Gastroesophageal sphincter (tissue), 4 donors: ENCODE measurements at regions not wholly inside any gene's neighbourhood (a gene's known extent, or its start where the extent isn't known, plus 50 kb on each side); places are given as distances from the start of the nearest gene placed in this dataset.
"Not testable (repeated sequence)": the region's sequence is repeated elsewhere in the genome, so short reads cannot be mapped to it uniquely, and the experiment has no call there.

Experiments used
- ATAC-seq: fragments of 150-250 bp; one replicate; pipeline ENCODE4 v1.9.1; 2016; ENCODE audit warnings: mild to moderate bottlenecking, moderate library complexity
- H3K27ac ChIP-seq, 4 donors: fragments of 200-600 bp; sonication (generic) in 3 of 4; 1 replicate in 3 of 4; 2 replicates in 1 of 4; pipeline ENCODE4 v1.5.1; 2016 to 2019
- H3K27me3 ChIP-seq: fragments of 200-600 bp; sonication (generic); one replicate; pipeline ENCODE4 v1.5.1; 2019
- H3K36me3 ChIP-seq, 2 donors: fragments of 200-600 bp; sonication (generic); one replicate each; pipeline ENCODE4 v1.5.1; 2019; ENCODE audit warnings: control low read depth in 1 of 2
- H3K4me1 ChIP-seq, 3 donors: fragments of 200-600 bp; sonication (generic); 1 replicate in 2 of 3; 2 replicates in 1 of 3; pipeline ENCODE4 v1.5.1; 2016 to 2019; ENCODE audit warnings: control low read depth in 2 of 3
- H3K4me3 ChIP-seq, 2 donors: fragments of 200-600 bp; sonication (generic); one replicate each; pipeline ENCODE4 v1.5.1; 2019; ENCODE audit warnings: mild to moderate bottlenecking in 1 of 2, moderate library complexity in 1 of 2
- H3K9me3 ChIP-seq, 3 donors: fragments of 200-600 bp; sonication (generic); one replicate each; pipeline ENCODE4 v1.5.1; 2017 to 2019; ENCODE audit warnings: control low read depth in 2 of 3
- CTCF ChIP-seq, 4 experiments: fragments of 200-600 bp in 2 of 4; fragments of 450-650 bp in 2 of 4; sonication (generic) in 1 of 4; IDR thresholded peaks; one replicate each; pipeline ENCODE4 v1.5.1; 2017 to 2019; ENCODE audit warnings: antibody characterized with exemption in 4 of 4, mild to moderate bottlenecking in 2 of 4, moderate library complexity in 2 of 4
- EP300 ChIP-seq: sonication (generic); formaldehyde crosslinking; IDR thresholded peaks from one replicate; pipeline ENCODE4 v1.6.1; 2017; ENCODE audit warnings: antibody characterized with exemption, mild to moderate bottlenecking
- POLR2A ChIP-seq, 2 donors: fragments of 450-650 bp; IDR thresholded peaks; one replicate each; pipeline ENCODE4 v1.6.1; 2017; ENCODE audit warnings: antibody characterized with exemption in 2 of 2, mild to moderate bottlenecking in 2 of 2, moderate library complexity in 1 of 2
- POLR2AphosphoS5 ChIP-seq: sonication (generic); formaldehyde crosslinking; IDR thresholded peaks from one replicate; pipeline ENCODE4 v1.6.1; 2017; ENCODE audit warnings: antibody characterized with exemption
- WGBS, 2 donors: methylation state at CpG; one replicate each; pipeline ENCODE4 v1.1.5; 2018; ENCODE audit warnings: low coverage in 1 of 2; 5-methylcytosine and 5-hydroxymethylcytosine counted together

GRCh38 chr13:73656863-73657262 is 477.3 kb downstream of the KLF12 start:
- no peak for ATAC-seq
- TF ChIP-seq POLR2A (IDR thresholded peaks at IDR 0.05) (no peak), CTCF (IDR thresholded peaks at IDR 0.05) (no peak), POLR2AphosphoS5 (no peak), EP300 (no peak)
- no peaks in the 10 kb centered on the region for H3K27me3 ChIP-seq
- H3K27ac ChIP-seq, result no peak overlapping the region
- WGBS, 2 donors, result 72 to 97% methylated on average over 2 of the region's 2 CpGs
- H3K9me3 ChIP-seq, result no peaks in the 10 kb centered on the region
- no peak overlapping the region for H3K4me3 ChIP-seq
- H3K4me1 ChIP-seq, result no peaks in the 10 kb centered on the region
- H3K36me3 ChIP-seq, result no peaks in the 10 kb centered on the region

DNA sequence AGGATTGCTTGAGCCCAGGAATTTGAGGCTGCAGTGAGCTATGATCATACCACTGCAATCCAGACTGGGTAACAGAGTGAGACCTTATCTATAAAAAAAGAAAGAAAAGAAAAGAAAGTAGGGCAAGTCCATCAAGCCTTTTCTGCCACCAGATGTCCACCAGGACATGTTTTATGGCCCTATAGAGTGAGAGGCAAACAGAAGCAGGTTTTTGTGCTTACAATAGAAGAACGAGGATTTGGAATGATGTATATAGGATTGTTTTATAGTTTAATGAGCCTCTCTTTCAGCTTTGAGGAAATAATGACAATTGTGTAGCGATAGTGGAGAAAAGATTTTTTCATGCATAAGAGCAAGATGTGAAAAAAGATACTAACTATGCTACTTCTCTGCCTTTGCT is 480.5 kb downstream of the KLF12 start:
- Histone ChIP-seq H3K4me1 (no peaks in the 10 kb centered on the region), H3K9me3 (no peaks in the 10 kb centered on the region), H3K4me3 (no peak overlapping the region), H3K36me3 (no peaks in the 10 kb centered on the region), H3K27me3 (no peaks in the 10 kb centered on the region), H3K27ac (no peak overlapping the region)
- no peak for ATAC-seq
- TF ChIP-seq POLR2AphosphoS5 (no peak), POLR2A (IDR thresholded peaks at IDR 0.05) (no peak), EP300 (no peak), CTCF (IDR thresholded peaks at IDR 0.05) (no peak)
- 83% methylated on average over 2 of the region's 2 CpGs; no CpG with 5 or more reads in 1 of the 2 donors for WGBS, 2 donors

- Histone ChIP-seq H3K27ac (no peak overlapping the region), H3K27me3 (no peaks in the 10 kb centered on the region), H3K4me1 (no peaks in the 10 kb centered on the region), H3K4me3 (no peak overlapping the region), H3K9me3 (no peaks in the 10 kb centered on the region), H3K36me3 (no peaks in the 10 kb centered on the region)
- 95 to 96% methylated on average over 4 of the region's 4 CpGs for WGBS, 2 donors
- TF ChIP-seq POLR2AphosphoS5 (no peak), CTCF (IDR thresholded peaks at IDR 0.05) (no peak)
- no peak for ATAC-seq
Measured at GRCh38 chr13:73647417-73647816, 486.8 kb downstream of the KLF12 start.

GRCh38 chr13:73640476-73641179 is 493.6 kb downstream of the KLF12 start:
- not testable (repeated sequence) for H3K27ac ChIP-seq, H3K4me3 ChIP-seq, H3K36me3 ChIP-seq, H3K9me3 ChIP-seq, ATAC-seq, H3K27me3 ChIP-seq, H3K4me1 ChIP-seq
- WGBS, 2 donors, result 89 to 93% methylated on average over 15 to 17 of the region's 30 CpGs

- Histone ChIP-seq H3K27ac (no peak overlapping the region), H3K9me3 (no peaks in the 10 kb centered on the region), H3K27me3 (no peaks in the 10 kb centered on the region), H3K4me1 (no peaks in the 10 kb centered on the region), H3K36me3 (no peaks in the 10 kb centered on the region), H3K4me3 (no peak overlapping the region)
- ATAC-seq, result no peak
- WGBS, 2 donors, result 85 to 100% methylated on average over 2 to 4 of the region's 5 CpGs
- no peak for TF ChIP-seq CTCF (IDR thresholded peaks at IDR 0.05)
- no peak for TF ChIP-seq POLR2A (IDR thresholded peaks at IDR 0.05)
- no peak for TF ChIP-seq POLR2AphosphoS5
- TF ChIP-seq EP300, result no peak
Measured at GRCh38 chr13:73635166-73635787, 498.9 kb downstream of the KLF12 start.
